Tibial nerve (tissue), 4 donors: ENCODE measurements at regions not wholly inside any gene's neighbourhood (a gene's known extent, or its start where the extent isn't known, plus 50 kb on each side); places are given as distances from the start of the nearest gene placed in this dataset.
A peak's percentile ranks its signal among the peaks of the same experiment; 100 is the strongest.

Source experiments
- DNase-seq, 2 donors: peaks; one replicate each; pipeline ENCODE4 v3.0.0-alpha.2; 2019; ENCODE audit warnings: low spot score in 2 of 2
- H3K27ac ChIP-seq, 4 donors: fragments of 200-600 bp; sonication (generic) in 3 of 4; one replicate each; pipeline ENCODE4 v1.5.1; 2017 to 2019; ENCODE audit warnings: mild to moderate bottlenecking in 1 of 4
- H3K27me3 ChIP-seq, 2 donors: fragments of 200-600 bp; sonication (generic) in 1 of 2; one replicate each; pipeline versions ENCODE4 v1.5.1 to v1.6.0; 2017 to 2019
- H3K36me3 ChIP-seq, 3 donors: fragments of 200-600 bp; sonication (generic); one replicate each; pipeline ENCODE4 v1.5.1; 2018 to 2019
- H3K4me1 ChIP-seq, 4 donors: fragments of 200-600 bp; sonication (generic) in 3 of 4; one replicate each; pipeline ENCODE4 v1.5.1; 2017 to 2019
- H3K4me3 ChIP-seq, 4 donors: fragments of 200-600 bp; sonication (generic) in 3 of 4; one replicate each; pipeline ENCODE4 v1.5.1; 2017 to 2019; ENCODE audit warnings: mild to moderate bottlenecking in 1 of 4, moderate library complexity in 1 of 4
- H3K9me3 ChIP-seq, 4 donors: fragments of 200-600 bp; sonication (generic) in 3 of 4; one replicate each; pipeline ENCODE4 v1.5.1; 2017 to 2019
- CTCF ChIP-seq, 5 experiments: fragments of 200-600 bp in 3 of 5; fragments of 450-650 bp in 2 of 5; sonication (generic) in 3 of 5; IDR thresholded peaks; one replicate each; pipeline ENCODE4 v1.5.1; 2016 to 2019; ENCODE audit warnings: antibody characterized with exemption in 5 of 5, mild to moderate bottlenecking in 3 of 5, moderate library complexity in 2 of 5
- EP300 ChIP-seq, 2 donors: sonication (generic); formaldehyde crosslinking; IDR thresholded peaks; one replicate each; pipeline ENCODE4 v1.6.1; 2017; ENCODE audit warnings: antibody characterized with exemption in 2 of 2, mild to moderate bottlenecking in 1 of 2
- POLR2A ChIP-seq, 2 donors: fragments of 450-650 bp; IDR thresholded peaks; one replicate each; pipeline ENCODE4 v1.6.1; 2017; ENCODE audit warnings: antibody characterized with exemption in 2 of 2, mild to moderate bottlenecking in 2 of 2, moderate library complexity in 2 of 2
- WGBS, 2 donors: methylation state at CpG; one replicate each; pipeline ENCODE4 v1.1.5; 2018; 5-methylcytosine and 5-hydroxymethylcytosine counted together

GRCh38 chr18:43620936-43621335 is 343.6 kb upstream of the SYT4 start:
- no peak for DNase-seq
- no peaks in the 10 kb centered on the region for H3K36me3 ChIP-seq
- no peaks in the 10 kb centered on the region for H3K27me3 ChIP-seq
- H3K4me1 ChIP-seq, result peaks cover 0 to 5% (median 0%) of the 10 kb centered on the region in 4 donors
- 6 to 9% methylated on average over 2 of the region's 2 CpGs for WGBS, 2 donors
- H3K27ac ChIP-seq, result no peak overlapping the region
- H3K4me3 ChIP-seq, result no peak overlapping the region
- peak; percentile 28 to 70 (median 53) for TF ChIP-seq CTCF (IDR thresholded peaks at IDR 0.05)
- no peak for TF ChIP-seq EP300 (IDR thresholded peaks at IDR 0.05)
- H3K9me3 ChIP-seq, result no peaks in the 10 kb centered on the region

- no peak for TF ChIP-seq EP300 (IDR thresholded peaks at IDR 0.05)
- H3K36me3 ChIP-seq, result no peaks in the 10 kb centered on the region
- H3K27ac ChIP-seq, result no peak overlapping the region
- no peaks in the 10 kb centered on the region for H3K27me3 ChIP-seq
- WGBS, 2 donors, result 60 to 71% methylated on average over 3 of the region's 3 CpGs
- no peaks in the 10 kb centered on the region for H3K9me3 ChIP-seq
- peaks cover 0 to 5% (median 0%) of the 10 kb centered on the region in 4 donors for H3K4me1 ChIP-seq
- DNase-seq, result no peak
- no peak overlapping the region for H3K4me3 ChIP-seq
Observed at GRCh38 chr18:43622024-43622423, 344.7 kb upstream of the SYT4 start.

- no peak overlapping the region for H3K27ac ChIP-seq
- no peak overlapping the region for H3K4me3 ChIP-seq
- no peak for TF ChIP-seq POLR2A (IDR thresholded peaks at IDR 0.05)
- no peak for TF ChIP-seq EP300 (IDR thresholded peaks at IDR 0.05)
- no peak for TF ChIP-seq CTCF (IDR thresholded peaks at IDR 0.05)
- H3K9me3 ChIP-seq, result no peaks in the 10 kb centered on the region
- peaks cover 0 to 5% (median 0%) of the 10 kb centered on the region in 4 donors for H3K4me1 ChIP-seq
- 53 to 59% methylated on average over 1 of the region's 1 CpG for WGBS, 2 donors
- no peak for DNase-seq
- H3K36me3 ChIP-seq, result no peaks in the 10 kb centered on the region
- no peaks in the 10 kb centered on the region for H3K27me3 ChIP-seq
Observed at GRCh38 chr18:43625582-43625981, 348.3 kb upstream of the SYT4 start.

GRCh38 chr18:43627848-43628530 is 350.7 kb upstream of the SYT4 start:
- Histone ChIP-seq H3K9me3 (no peaks in the 10 kb centered on the region), H3K27ac (no peak overlapping the region), H3K4me1 (no peaks in the 10 kb centered on the region), H3K27me3 (no peaks in the 10 kb centered on the region), H3K36me3 (no peaks in the 10 kb centered on the region), H3K4me3 (no peak overlapping the region)
- no peak for TF ChIP-seq CTCF (IDR thresholded peaks at IDR 0.05)
- TF ChIP-seq EP300 (IDR thresholded peaks at IDR 0.05), result no peak
- no peak for TF ChIP-seq POLR2A (IDR thresholded peaks at IDR 0.05)
- WGBS, 2 donors, result 59 to 60% methylated on average over 3 of the region's 3 CpGs
- no peak for DNase-seq

- Histone ChIP-seq H3K4me3 (no peak overlapping the region), H3K27ac (no peak overlapping the region), H3K4me1 (no peaks in the 10 kb centered on the region), H3K36me3 (no peaks in the 10 kb centered on the region), H3K27me3 (no peaks in the 10 kb centered on the region), H3K9me3 (peaks cover 0 to 8% (median 0%) of the 10 kb centered on the region in 4 donors)
- WGBS, 2 donors, result 51 to 68% methylated on average over 2 of the region's 2 CpGs
- no peak for TF ChIP-seq POLR2A (IDR thresholded peaks at IDR 0.05)
- DNase-seq, result no peak
Observed at GRCh38 chr18:43634994-43635393, 357.7 kb upstream of the SYT4 start.

- no peak for DNase-seq
- H3K36me3 ChIP-seq, result no peaks in the 10 kb centered on the region
- H3K27ac ChIP-seq, result no peak overlapping the region
- H3K4me3 ChIP-seq, result no peak overlapping the region
- no peak for TF ChIP-seq EP300 (IDR thresholded peaks at IDR 0.05)
- no peak for TF ChIP-seq CTCF (IDR thresholded peaks at IDR 0.05)
- no peak for TF ChIP-seq POLR2A (IDR thresholded peaks at IDR 0.05)
- H3K9me3 ChIP-seq, result peaks cover 0 to 8% (median 0%) of the 10 kb centered on the region in 4 donors
- H3K4me1 ChIP-seq, result no peaks in the 10 kb centered on the region
- no peaks in the 10 kb centered on the region for H3K27me3 ChIP-seq
- WGBS, 2 donors, result 76 to 88% methylated on average over 3 of the region's 3 CpGs
Observed at GRCh38 chr18:43635397-43635796, 358.1 kb upstream of the SYT4 start.
